Left lung (tissue), 4 donors: ENCODE measurements at regions not wholly inside any gene's neighbourhood (a gene's known extent, or its start where the extent isn't known, plus 50 kb on each side); places are given as distances from the start of the nearest gene placed in this dataset.

Experiments used
- ATAC-seq: fragments of 200-7000 bp; cut with Tn5 transposase; one replicate; pipeline ENCODE4 v1.9.1; 2020; ENCODE audit warnings: moderate library complexity
- DNase-seq, 4 donors: peaks; one replicate each; pipeline ENCODE4 v3.0.0-alpha.2; 2013 to 2020
- H3K27ac ChIP-seq, 2 donors: fragments of 200-600 bp; sonication (generic) in 1 of 2; one replicate each; pipeline versions ENCODE4 v1.5.0 to v1.8.0; 2020 to 2021
- H3K27me3 ChIP-seq, 2 donors: fragments of 200-600 bp; sonication (generic) in 1 of 2; one replicate each; pipeline versions ENCODE4 v1.5.0 to v1.8.0; 2020 to 2021
- H3K36me3 ChIP-seq, 2 donors: fragments of 200-600 bp; sonication (generic) in 1 of 2; one replicate each; pipeline versions ENCODE4 v1.5.0 to v1.8.0; 2020 to 2021
- H3K4me1 ChIP-seq, 2 donors: fragments of 200-600 bp; one replicate each; pipeline ENCODE4 v1.8.0; 2021
- H3K4me3 ChIP-seq, 2 donors: fragments of 200-600 bp; sonication (generic) in 1 of 2; one replicate each; pipeline versions ENCODE4 v1.5.0 to v1.8.0; 2020 to 2021; ENCODE audit warnings: mild to moderate bottlenecking in 1 of 2
- H3K9me3 ChIP-seq, 2 donors: fragments of 200-600 bp; sonication (generic) in 1 of 2; one replicate each; pipeline versions ENCODE4 v1.5.0 to v1.8.0; 2020 to 2021
- CTCF ChIP-seq, 2 donors: fragments of 200-600 bp; sonication (generic) in 1 of 2; IDR thresholded peaks; one replicate each; pipeline versions ENCODE4 v1.5.0 to v1.8.0; 2021; ENCODE audit warnings: antibody characterized with exemption in 2 of 2
- intact Hi-C, 2 donors: fragments of 100-400 bp; cut with DNase I; formaldehyde crosslinking; loops; one replicate each; pipeline versions ENCODE4 v1.11.2 to v1.14.2; 2022
- donor health status: DM: no; HTN: yes; CAD: no.
- donor health status: DM: no; HTN: no; CAD: no.

- TF ChIP-seq CTCF (IDR thresholded peaks at IDR 0.05): no peak
- no peaks in the 10 kb centered on the region for H3K4me1 ChIP-seq
- ATAC-seq (no peak), DNase-seq (no peak)
- no peaks in the 10 kb centered on the region for H3K36me3 ChIP-seq
- no peak overlapping the region for H3K27ac ChIP-seq
- H3K9me3 ChIP-seq: peaks cover 0 to 8% of the 10 kb centered on the region in 2 donors
- H3K27me3 ChIP-seq: no peaks in the 10 kb centered on the region
- no peak overlapping the region for H3K4me3 ChIP-seq
- intact Hi-C loops: no loop called here
These were observed 1198.3 kb downstream of the OLFM4 start for GRCh38 chr13:54226876-54227275.

- peaks cover 0 to 5% of the 10 kb centered on the region in 2 donors for H3K9me3 ChIP-seq
These were observed 1204.1 kb downstream of the OLFM4 start for GRCh38 chr13:54232700-54233099.

GRCh38 chr13:54234607-54235006, 1206.0 kb downstream of the OLFM4 start:
- Histone ChIP-seq H3K36me3 (no peaks in the 10 kb centered on the region), H3K4me3 (no peak overlapping the region), H3K27me3 (no peaks in the 10 kb centered on the region), H3K9me3 (peaks cover 0 to 5% of the 10 kb centered on the region in 2 donors), H3K4me1 (no peaks in the 10 kb centered on the region), H3K27ac (no peak overlapping the region)
- TF ChIP-seq CTCF (IDR thresholded peaks at IDR 0.05): no peak
- no peak for DNase-seq
- ATAC-seq: no peak
- intact Hi-C loops: no loop called here

More at GRCh38 chr13:54232700-54233099, 1204.1 kb downstream of the OLFM4 start:
- intact Hi-C loops: no loop called here
- Histone ChIP-seq H3K4me1 (no peaks in the 10 kb centered on the region), H3K27ac (no peak overlapping the region), H3K27me3 (no peaks in the 10 kb centered on the region), H3K4me3 (no peak overlapping the region), H3K36me3 (no peaks in the 10 kb centered on the region)
- TF ChIP-seq CTCF (IDR thresholded peaks at IDR 0.05): no peak
- DNase-seq (no peak), ATAC-seq (no peak)

- DNase-seq: peak in 2 of 4 donors; percentile 3 to 17
- no peak overlapping the region for H3K27ac ChIP-seq
- no peak for TF ChIP-seq CTCF (IDR thresholded peaks at IDR 0.05)
- no peaks in the 10 kb centered on the region for H3K4me1 ChIP-seq
- no peak for ATAC-seq
- H3K27me3 ChIP-seq: no peaks in the 10 kb centered on the region
- H3K4me3 ChIP-seq: no peak overlapping the region
- peaks cover 0 to 10% of the 10 kb centered on the region in 2 donors for H3K9me3 ChIP-seq
- H3K36me3 ChIP-seq: no peaks in the 10 kb centered on the region
- intact Hi-C loops: no loop called here
These were observed 1213.1 kb downstream of the OLFM4 start for GRCh38 chr13:54241719-54242118.

GRCh38 chr13:54248306-54248705, 1219.7 kb downstream of the OLFM4 start:
- Histone ChIP-seq H3K27me3 (no peaks in the 10 kb centered on the region), H3K4me1 (no peaks in the 10 kb centered on the region), H3K4me3 (no peak overlapping the region), H3K9me3 (peaks cover 0 to 3% of the 10 kb centered on the region in 2 donors), H3K27ac (no peak overlapping the region), H3K36me3 (peaks cover 0 to 3% of the 10 kb centered on the region in 2 donors)
- intact Hi-C loops: no loop called here
- no peak for TF ChIP-seq CTCF (IDR thresholded peaks at IDR 0.05)
- ATAC-seq (no peak), DNase-seq (no peak)
